Vagina (tissue), 2 donors: ENCODE measurements at regions not wholly inside any gene's neighbourhood (a gene's known extent, or its start where the extent isn't known, plus 50 kb on each side); places are given as distances from the start of the nearest gene placed in this dataset.

Source experiments
- CTCF ChIP-seq, 3 experiments: fragments of 450-650 bp in 2 of 3; fragments of 200-600 bp in 1 of 3; sonication (generic) in 1 of 3; IDR thresholded peaks; one replicate each; pipeline ENCODE4 v1.5.1; 2017 to 2019; ENCODE audit warnings: antibody characterized with exemption in 3 of 3, mild to moderate bottlenecking in 2 of 3, moderate library complexity in 2 of 3
- POLR2A ChIP-seq, 2 donors: fragments of 450-650 bp; IDR thresholded peaks; one replicate each; pipeline ENCODE4 v1.6.1; 2017; ENCODE audit warnings: antibody characterized with exemption in 2 of 2, mild to moderate bottlenecking in 2 of 2, moderate library complexity in 2 of 2
- POLR2AphosphoS5 ChIP-seq, 2 donors: sonication (generic); formaldehyde crosslinking; IDR thresholded peaks; one replicate each; pipeline ENCODE4 v1.9.0; 2017; ENCODE audit warnings: antibody characterized with exemption in 2 of 2, mild to moderate bottlenecking in 2 of 2, low read depth in 1 of 2; ENCODE audit not compliant: insufficient read depth in 1 of 2

GRCh38 chr22:49417326-49417725 lies 410.3 kb downstream of the BRD1 start:
- TF ChIP-seq POLR2A (IDR thresholded peaks at IDR 0.05) = no peak
- no peak for TF ChIP-seq CTCF (IDR thresholded peaks at IDR 0.05)
- no peak for TF ChIP-seq POLR2AphosphoS5 (IDR thresholded peaks at IDR 0.05; ENCODE audit: insufficient read depth in 1 of 2, low read depth in 1 of 2)
